Breast epithelium (tissue), 4 donors: ENCODE measurements at regions not wholly inside any gene's neighbourhood (a gene's known extent, or its start where the extent isn't known, plus 50 kb on each side); places are given as distances from the start of the nearest gene placed in this dataset.

Source experiments
- DNase-seq, 2 donors: peaks; one replicate each; pipeline ENCODE4 v3.0.0-alpha.2; 2019; ENCODE audit warnings: low spot score in 2 of 2
- H3K27ac ChIP-seq, 2 donors: fragments of 200-600 bp; sonication (generic) in 1 of 2; one replicate each; pipeline ENCODE4 v1.5.1; 2016 to 2019; ENCODE audit warnings: mild to moderate bottlenecking in 1 of 2
- H3K27me3 ChIP-seq, 2 donors: fragments of 200-600 bp; sonication (generic) in 1 of 2; one replicate each; pipeline versions ENCODE4 v1.5.1 to v1.6.0; 2017 to 2019; ENCODE audit warnings: control low read depth in 1 of 2, mild to moderate bottlenecking in 1 of 2
- H3K36me3 ChIP-seq: fragments of 200-600 bp; one replicate; pipeline ENCODE4 v1.5.1; 2019
- H3K4me1 ChIP-seq, 2 donors: fragments of 200-600 bp; sonication (generic); one replicate each; pipeline ENCODE4 v1.5.1; 2016 to 2019; ENCODE audit warnings: control low read depth in 1 of 2
- H3K4me3 ChIP-seq, 3 donors: fragments of 200-600 bp; sonication (generic); 1 replicate in 2 of 3; 2 replicates in 1 of 3; pipeline ENCODE4 v1.5.1; 2016 to 2019; ENCODE audit warnings: mild to moderate bottlenecking in 3 of 3, moderate library complexity in 2 of 3
- H3K9me3 ChIP-seq, 2 donors: fragments of 200-600 bp; sonication (generic) in 1 of 2; one replicate each; pipeline ENCODE4 v1.5.1; 2016 to 2019; ENCODE audit warnings: control low read depth in 1 of 2
- POLR2A ChIP-seq: fragments of 450-650 bp; IDR thresholded peaks from one replicate; pipeline ENCODE4 v1.6.1; 2016; ENCODE audit warnings: antibody characterized with exemption, mild to moderate bottlenecking, moderate library complexity
- POLR2AphosphoS5 ChIP-seq, 3 donors: sonication (generic); formaldehyde crosslinking; IDR thresholded peaks; one replicate each; pipeline ENCODE4 v1.6.1; 2017; ENCODE audit warnings: antibody characterized with exemption in 3 of 3
- intact Hi-C: fragments of 100-400 bp; cut with DNase I; formaldehyde crosslinking; loops from one replicate; pipeline ENCODE4 v1.15.1; 2023; ENCODE audit warnings: low total_unique reads
- TF ChIP-seq, protein P1 (sequence below), 3 donors: fragments of 450-650 bp; IDR thresholded peaks; one replicate each; pipeline ENCODE4 v1.5.1; 2016 to 2017; ENCODE audit warnings: antibody characterized with exemption in 3 of 3, mild to moderate bottlenecking in 3 of 3, moderate library complexity in 3 of 3

DNA sequence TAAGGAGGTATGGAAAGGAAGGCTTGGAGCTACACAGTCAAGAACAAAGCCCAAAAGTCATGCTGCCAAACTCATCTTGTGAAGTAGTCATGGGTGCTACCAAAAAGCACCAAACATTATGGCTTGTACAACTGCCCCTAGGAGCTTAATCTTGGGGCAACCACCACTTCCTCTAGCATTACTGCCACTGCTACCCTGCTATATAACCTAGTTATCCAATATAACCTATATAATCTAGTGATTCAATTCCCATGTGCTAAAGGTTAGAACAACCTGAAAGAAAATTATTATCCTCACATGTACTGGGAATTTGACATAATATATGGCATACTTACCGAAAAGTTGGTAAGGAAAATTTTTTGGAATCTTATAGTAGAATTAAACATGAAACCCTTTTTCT is 102.6 kb upstream of the RBBP8 start:
- intact Hi-C loops = no loop called here

DNA sequence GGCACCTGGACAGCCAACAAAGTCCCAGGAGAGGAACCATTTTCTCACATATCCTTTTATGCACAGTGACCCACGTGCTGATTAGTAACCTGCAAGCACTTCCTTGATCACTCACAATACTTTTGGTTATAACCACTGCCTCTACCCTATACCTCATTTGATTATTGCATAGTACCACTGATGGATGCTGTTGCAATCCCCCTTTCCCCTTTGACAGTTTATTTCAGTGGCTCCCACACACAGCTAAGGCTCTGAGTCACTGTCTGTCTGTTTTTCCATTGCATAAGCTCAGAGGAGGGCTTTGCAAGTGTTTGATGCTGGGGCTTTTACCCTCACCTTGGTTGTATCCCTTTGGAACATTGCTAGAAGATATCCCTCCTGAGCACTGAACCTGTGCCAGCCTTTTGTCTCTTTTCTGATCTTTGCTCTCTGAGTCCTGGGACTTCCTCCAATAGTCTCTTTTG is 101.7 kb upstream of the RBBP8 start:
- Histone ChIP-seq H3K36me3 (no peaks in the 10 kb centered on the region), H3K27me3 (no peaks in the 10 kb centered on the region), H3K4me3 (no peak overlapping the region), H3K9me3 (no peaks in the 10 kb centered on the region), H3K27ac (no peak overlapping the region), H3K4me1 (no peaks in the 10 kb centered on the region)
- DNase-seq = no peak
- TF ChIP-seq POLR2AphosphoS5 (IDR thresholded peaks at IDR 0.05) (no peak), POLR2A (no peak)
- TF ChIP-seq, protein P1, sequence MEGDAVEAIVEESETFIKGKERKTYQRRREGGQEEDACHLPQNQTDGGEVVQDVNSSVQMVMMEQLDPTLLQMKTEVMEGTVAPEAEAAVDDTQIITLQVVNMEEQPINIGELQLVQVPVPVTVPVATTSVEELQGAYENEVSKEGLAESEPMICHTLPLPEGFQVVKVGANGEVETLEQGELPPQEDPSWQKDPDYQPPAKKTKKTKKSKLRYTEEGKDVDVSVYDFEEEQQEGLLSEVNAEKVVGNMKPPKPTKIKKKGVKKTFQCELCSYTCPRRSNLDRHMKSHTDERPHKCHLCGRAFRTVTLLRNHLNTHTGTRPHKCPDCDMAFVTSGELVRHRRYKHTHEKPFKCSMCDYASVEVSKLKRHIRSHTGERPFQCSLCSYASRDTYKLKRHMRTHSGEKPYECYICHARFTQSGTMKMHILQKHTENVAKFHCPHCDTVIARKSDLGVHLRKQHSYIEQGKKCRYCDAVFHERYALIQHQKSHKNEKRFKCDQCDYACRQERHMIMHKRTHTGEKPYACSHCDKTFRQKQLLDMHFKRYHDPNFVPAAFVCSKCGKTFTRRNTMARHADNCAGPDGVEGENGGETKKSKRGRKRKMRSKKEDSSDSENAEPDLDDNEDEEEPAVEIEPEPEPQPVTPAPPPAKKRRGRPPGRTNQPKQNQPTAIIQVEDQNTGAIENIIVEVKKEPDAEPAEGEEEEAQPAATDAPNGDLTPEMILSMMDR (IDR thresholded peaks at IDR 0.05) = no peak
- intact Hi-C loops = no loop called here

More for the DNA sequence above, 102.6 kb upstream of the RBBP8 start:
- Histone ChIP-seq H3K9me3 (no peaks in the 10 kb centered on the region), H3K27ac (no peak overlapping the region), H3K4me1 (no peaks in the 10 kb centered on the region), H3K27me3 (no peaks in the 10 kb centered on the region), H3K4me3 (no peak overlapping the region), H3K36me3 (no peaks in the 10 kb centered on the region)
- DNase-seq = no peak
- TF ChIP-seq, protein P1 (IDR thresholded peaks at IDR 0.05) = no peak
- no peak for TF ChIP-seq POLR2A
- no peak for TF ChIP-seq POLR2AphosphoS5 (IDR thresholded peaks at IDR 0.05)

DNA sequence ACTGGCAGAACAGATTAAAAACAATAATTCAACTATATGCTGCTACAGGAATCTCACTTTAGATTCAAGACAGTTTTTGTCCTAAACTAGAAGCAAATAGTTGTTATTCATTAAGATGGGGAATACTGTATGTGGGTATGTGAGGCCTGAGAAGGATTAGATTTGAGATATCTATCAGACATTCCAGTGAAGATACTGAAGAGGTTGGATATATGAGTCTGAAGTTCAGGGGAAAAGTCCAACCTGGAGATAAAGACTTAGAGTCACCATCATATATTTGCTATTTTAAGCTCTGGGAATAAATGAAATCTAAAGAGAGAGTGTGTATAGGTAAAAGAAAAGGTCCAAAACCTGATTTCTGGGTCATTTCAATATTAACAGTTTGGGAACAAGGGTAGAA is 96.2 kb upstream of the RBBP8 start:
- TF ChIP-seq, protein P1 (IDR thresholded peaks at IDR 0.05) = no peak
- no peak for TF ChIP-seq POLR2A
- TF ChIP-seq POLR2AphosphoS5 (IDR thresholded peaks at IDR 0.05) = no peak
- Histone ChIP-seq H3K27me3 (no peaks in the 10 kb centered on the region), H3K9me3 (no peaks in the 10 kb centered on the region), H3K4me3 (no peak overlapping the region), H3K4me1 (no peaks in the 10 kb centered on the region), H3K27ac (no peak overlapping the region), H3K36me3 (no peaks in the 10 kb centered on the region)
- intact Hi-C loops = no loop called here
- no peak for DNase-seq

DNA sequence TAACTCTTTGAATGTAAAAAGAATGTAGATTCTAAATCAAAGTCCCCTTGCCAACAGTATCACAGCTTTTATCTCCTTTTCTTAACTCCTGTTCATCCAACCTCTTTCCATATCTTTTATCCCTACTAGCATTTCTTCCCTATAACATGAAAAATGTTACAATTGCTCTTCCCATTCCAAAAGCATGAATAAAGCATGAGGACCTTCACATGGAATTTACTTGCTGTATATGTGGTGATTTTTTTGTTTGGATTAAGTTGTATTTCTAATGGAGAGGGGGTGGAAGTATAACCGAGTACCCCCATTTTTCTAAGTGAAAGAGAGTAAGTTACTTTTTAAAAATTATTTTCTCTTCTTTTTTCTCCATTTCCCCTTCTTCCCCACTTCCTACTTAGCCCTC is 94.9 kb upstream of the RBBP8 start:
- Histone ChIP-seq H3K4me3 (no peak overlapping the region), H3K9me3 (no peaks in the 10 kb centered on the region), H3K27me3 (no peaks in the 10 kb centered on the region), H3K4me1 (no peaks in the 10 kb centered on the region), H3K36me3 (no peaks in the 10 kb centered on the region), H3K27ac (no peak overlapping the region)
- TF ChIP-seq POLR2AphosphoS5 (IDR thresholded peaks at IDR 0.05) (no peak), POLR2A (no peak)
- TF ChIP-seq, protein P1 (IDR thresholded peaks at IDR 0.05) = no peak
- intact Hi-C loops = no loop called here
- DNase-seq = no peak

DNA sequence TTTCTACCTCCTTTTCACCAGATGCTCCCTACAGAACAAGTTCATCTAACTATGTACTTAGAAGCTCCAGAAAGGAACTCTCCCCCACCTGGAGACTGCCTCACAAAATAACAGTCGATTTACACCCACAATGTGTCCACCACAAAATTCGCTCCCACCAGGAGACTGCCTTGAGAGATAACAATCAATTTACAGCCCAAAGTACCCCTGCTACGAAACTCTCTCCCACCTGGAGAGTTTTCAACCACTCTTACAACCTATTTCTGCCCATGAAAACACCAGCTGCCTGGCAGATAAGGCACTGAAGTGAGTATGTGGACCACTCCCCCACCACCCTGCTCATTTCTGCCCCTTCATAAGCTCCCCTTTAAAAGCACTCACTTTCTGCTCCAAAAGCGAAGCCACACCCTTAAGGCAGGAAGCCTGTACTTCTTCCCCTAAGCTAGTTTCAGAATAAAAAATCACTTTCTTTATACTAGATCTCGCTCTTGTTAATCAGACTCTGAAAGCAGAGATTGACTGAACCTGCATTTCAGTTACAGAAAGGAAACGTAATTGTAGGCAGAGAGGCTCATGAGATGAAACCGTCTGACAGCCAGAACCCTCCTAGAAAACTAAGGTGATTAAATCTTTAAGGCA is 94.4 kb upstream of the RBBP8 start:
- Histone ChIP-seq H3K4me3 (peak overlapping the region in 2 of 3 donors; percentile 11 to 29), H3K9me3 (no peaks in the 10 kb centered on the region), H3K4me1 (no peaks in the 10 kb centered on the region), H3K27me3 (no peaks in the 10 kb centered on the region), H3K27ac (peak overlapping the region; percentile 59 to 74), H3K36me3 (no peaks in the 10 kb centered on the region)
- intact Hi-C loops = no loop called here
- DNase-seq = no peak
- TF ChIP-seq, protein P1 (IDR thresholded peaks at IDR 0.05) = no peak
- TF ChIP-seq POLR2A (no peak), POLR2AphosphoS5 (IDR thresholded peaks at IDR 0.05) (no peak)
